Adrenal gland (tissue), 9 donors: ENCODE measurements at regions not wholly inside any gene's neighbourhood (a gene's known extent, or its start where the extent isn't known, plus 50 kb on each side); places are given as distances from the start of the nearest gene placed in this dataset.
A peak's percentile ranks its signal among the peaks of the same experiment; 100 is the strongest.
"Not testable (repeated sequence)": the region's sequence is repeated elsewhere in the genome, so short reads cannot be mapped to it uniquely, and the experiment has no call there.

Experiments
- DNase-seq, 7 donors: peaks; one replicate each; pipeline ENCODE4 v3.0.0-alpha.2; 2019 to 2020
- H3K27ac ChIP-seq, 5 donors: fragments of 200-600 bp; sonication (generic) in 4 of 5; 1 replicate in 3 of 5; 2 replicates in 2 of 5; pipeline versions ENCODE4 v1.5.1 to v1.8.0; 2016 to 2020; ENCODE audit warnings: mild to moderate bottlenecking in 1 of 5
- H3K27me3 ChIP-seq: fragments of 200-600 bp; 2 replicates; pipeline ENCODE4 v1.8.0; 2021
- H3K36me3 ChIP-seq, 2 donors: fragments of 200-600 bp; replicated peaks in 1 of 2; 1 replicate in 1 of 2; 2 replicates in 1 of 2; pipeline versions ENCODE4 v1.5.1 to v1.8.0; 2018 to 2022
- H3K4me1 ChIP-seq, 2 donors: fragments of 200-600 bp; replicated peaks in 1 of 2; 1 replicate in 1 of 2; 2 replicates in 1 of 2; pipeline versions ENCODE4 v1.5.1 to v1.8.0; 2018 to 2021
- H3K4me3 ChIP-seq, 4 donors: fragments of 200-600 bp; sonication (generic) in 3 of 4; one replicate each; pipeline ENCODE4 v1.5.1; 2016 to 2018
- H3K9me3 ChIP-seq, 3 donors: fragments of 200-600 bp; sonication (generic) in 1 of 3; replicated peaks in 1 of 3; 1 replicate in 2 of 3; 2 replicates in 1 of 3; pipeline versions ENCODE4 v1.5.1 to v1.8.0; 2016 to 2021
- whole genome bisulfite sequencing, 4 donors: extraction: QIAGEN DNeasy Blood & Tissue Kit in 2 of 4; methylation state at CpG; one replicate each; pipeline versions ENCODE4 v1.1.5 to v1.1.7; 2013 to 2017; 5-methylcytosine and 5-hydroxymethylcytosine counted together
- intact Hi-C, 2 donors: fragments of 100-400 bp; cut with DNase I; formaldehyde crosslinking; loops; one replicate each; pipeline versions ENCODE4 v1.14.1 to v1.15.0; 2022 to 2023
- donor health status: healthy with polysubstance abuse.
- donor health status: Bipolar disorder and iron deficiency.
- donor health status: DM: yes; HTN: yes; CAD: no.
- donor health status: DM: no; HTN: no; CAD: no.
- donor health status: DM: no; HTN: no; CAD: no.

- H3K4me3 ChIP-seq, H3K27ac ChIP-seq, H3K9me3 ChIP-seq, intact Hi-C loops, DNase-seq, H3K36me3 ChIP-seq, H3K4me1 ChIP-seq, H3K27me3 ChIP-seq: not testable (repeated sequence)
- no CpG with 5 or more reads among the region's 10 CpGs for WGBS, 4 donors
These were observed 3995.2 kb upstream of the TPTE start for GRCh38 chr21:6526213-6526612.

- H3K4me1 ChIP-seq, result not testable (repeated sequence)
These were observed 3990.7 kb upstream of the TPTE start for GRCh38 chr21:6530655-6531054.

GRCh38 chr21:6533261-6533660 is 3988.1 kb upstream of the TPTE start:
- WGBS, 4 donors, result 35% methylated on average over 2 of the region's 25 CpGs; no CpG with 5 or more reads in 3 of the 4 donors
- DNase-seq, intact Hi-C loops: not testable (repeated sequence)

More at GRCh38 chr21:6530655-6531054, 3990.7 kb upstream of the TPTE start:
- intact Hi-C loops, H3K4me3 ChIP-seq, H3K9me3 ChIP-seq, H3K27me3 ChIP-seq, H3K36me3 ChIP-seq, H3K27ac ChIP-seq: not testable (repeated sequence)
- WGBS, 4 donors, result 0% methylated on average over 1 of the region's 8 CpGs; no CpG with 5 or more reads in 3 of the 4 donors
- DNase-seq, result peak in 1 of 7 donors; percentile 5

GRCh38 chr21:6538320-6538719 is 3983.1 kb upstream of the TPTE start:
- H3K27me3 ChIP-seq, H3K9me3 ChIP-seq, H3K4me1 ChIP-seq, H3K27ac ChIP-seq, intact Hi-C loops, H3K4me3 ChIP-seq, DNase-seq, H3K36me3 ChIP-seq: not testable (repeated sequence)
- no CpG with 5 or more reads among the region's 12 CpGs for WGBS, 4 donors

More at GRCh38 chr21:6533261-6533660, 3988.1 kb upstream of the TPTE start:
- H3K27me3 ChIP-seq, H3K4me3 ChIP-seq, H3K9me3 ChIP-seq, H3K27ac ChIP-seq, H3K36me3 ChIP-seq, H3K4me1 ChIP-seq: not testable (repeated sequence)

GRCh38 chr21:6539688-6540087 is 3981.7 kb upstream of the TPTE start:
- H3K36me3 ChIP-seq, H3K27me3 ChIP-seq, H3K9me3 ChIP-seq, DNase-seq, H3K4me1 ChIP-seq, H3K4me3 ChIP-seq, intact Hi-C loops, H3K27ac ChIP-seq: not testable (repeated sequence)
- no CpG with 5 or more reads among the region's 7 CpGs for WGBS, 4 donors

- H3K36me3 ChIP-seq, intact Hi-C loops, H3K9me3 ChIP-seq, H3K4me1 ChIP-seq, H3K27me3 ChIP-seq, H3K27ac ChIP-seq, H3K4me3 ChIP-seq, DNase-seq: not testable (repeated sequence)
- WGBS, 4 donors, result no CpG with 5 or more reads among the region's 11 CpGs
These were observed 3980.3 kb upstream of the TPTE start for GRCh38 chr21:6541036-6541435.

GRCh38 chr21:6545288-6545687 is 3976.1 kb upstream of the TPTE start:
- no CpG with 5 or more reads among the region's 33 CpGs for WGBS, 4 donors
- DNase-seq, H3K9me3 ChIP-seq, H3K36me3 ChIP-seq, intact Hi-C loops, H3K27me3 ChIP-seq, H3K27ac ChIP-seq, H3K4me1 ChIP-seq, H3K4me3 ChIP-seq: not testable (repeated sequence)

GRCh38 chr21:6551045-6551444 is 3970.3 kb upstream of the TPTE start:
- intact Hi-C loops, DNase-seq, H3K27me3 ChIP-seq, H3K27ac ChIP-seq, H3K4me3 ChIP-seq, H3K4me1 ChIP-seq, H3K9me3 ChIP-seq, H3K36me3 ChIP-seq: not testable (repeated sequence)
- no CpG with 5 or more reads among the region's 23 CpGs for WGBS, 4 donors

GRCh38 chr21:6553505-6554376 is 3967.6 kb upstream of the TPTE start:
- DNase-seq, H3K4me3 ChIP-seq, H3K27ac ChIP-seq, H3K27me3 ChIP-seq, intact Hi-C loops, H3K4me1 ChIP-seq, H3K36me3 ChIP-seq, H3K9me3 ChIP-seq: not testable (repeated sequence)
- no CpG with 5 or more reads among the region's 24 CpGs for WGBS, 4 donors

- DNase-seq, H3K4me3 ChIP-seq, H3K4me1 ChIP-seq, intact Hi-C loops, H3K27ac ChIP-seq, H3K27me3 ChIP-seq, H3K36me3 ChIP-seq, H3K9me3 ChIP-seq: not testable (repeated sequence)
- no CpG with 5 or more reads among the region's 9 CpGs for WGBS, 4 donors
These were observed 3967.0 kb upstream of the TPTE start for GRCh38 chr21:6554377-6554864.

GRCh38 chr21:6556516-6556915 is 3964.9 kb upstream of the TPTE start:
- H3K9me3 ChIP-seq, H3K27me3 ChIP-seq, H3K4me3 ChIP-seq, H3K27ac ChIP-seq, DNase-seq, H3K4me1 ChIP-seq, intact Hi-C loops, H3K36me3 ChIP-seq: not testable (repeated sequence)
- WGBS, 4 donors, result no CpG with 5 or more reads among the region's 3 CpGs
